ENCODE measurements at regions not wholly inside any gene's neighbourhood (a gene's known extent, or its start where the extent isn't known, plus 50 kb on each side); places are given as distances from the start of the nearest gene placed in this dataset.

DNA sequence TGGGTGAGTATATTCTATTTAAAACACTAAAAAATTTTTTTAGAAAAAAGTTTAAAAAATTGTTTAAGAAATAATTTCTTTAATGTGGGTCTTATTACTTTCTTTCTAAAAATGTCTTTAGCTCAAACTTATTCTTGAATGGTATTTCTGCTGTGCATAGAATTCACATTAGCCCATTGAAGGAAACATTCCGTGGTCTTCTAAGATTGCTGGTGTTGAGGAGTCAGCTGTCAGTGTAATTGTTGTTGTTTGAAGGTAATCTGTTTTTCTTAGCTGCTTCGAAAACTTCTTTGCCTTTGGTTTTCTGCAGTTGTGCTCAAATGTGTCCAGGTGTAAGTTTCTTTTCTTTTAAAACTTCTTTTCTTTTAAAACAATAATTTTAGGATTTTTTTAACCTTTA is 85.4 kb upstream of the KLF12 start:
- TF ChIP-seq RAD21 (IDR thresholded peaks at IDR 0.05; ENCODE audit: low read depth) (no peak), TEAD4 (IDR thresholded peaks at IDR 0.05) (no peak), NFIC (IDR thresholded peaks at IDR 0.05) (no peak), ZBTB7A (IDR thresholded peaks at IDR 0.05; ENCODE audit: low read depth) (no peak)
- TF ChIP-seq, protein P1, sequence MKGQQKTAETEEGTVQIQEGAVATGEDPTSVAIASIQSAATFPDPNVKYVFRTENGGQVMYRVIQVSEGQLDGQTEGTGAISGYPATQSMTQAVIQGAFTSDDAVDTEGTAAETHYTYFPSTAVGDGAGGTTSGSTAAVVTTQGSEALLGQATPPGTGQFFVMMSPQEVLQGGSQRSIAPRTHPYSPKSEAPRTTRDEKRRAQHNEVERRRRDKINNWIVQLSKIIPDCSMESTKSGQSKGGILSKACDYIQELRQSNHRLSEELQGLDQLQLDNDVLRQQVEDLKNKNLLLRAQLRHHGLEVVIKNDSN (IDR thresholded peaks at IDR 0.05) = no peak

DNA sequence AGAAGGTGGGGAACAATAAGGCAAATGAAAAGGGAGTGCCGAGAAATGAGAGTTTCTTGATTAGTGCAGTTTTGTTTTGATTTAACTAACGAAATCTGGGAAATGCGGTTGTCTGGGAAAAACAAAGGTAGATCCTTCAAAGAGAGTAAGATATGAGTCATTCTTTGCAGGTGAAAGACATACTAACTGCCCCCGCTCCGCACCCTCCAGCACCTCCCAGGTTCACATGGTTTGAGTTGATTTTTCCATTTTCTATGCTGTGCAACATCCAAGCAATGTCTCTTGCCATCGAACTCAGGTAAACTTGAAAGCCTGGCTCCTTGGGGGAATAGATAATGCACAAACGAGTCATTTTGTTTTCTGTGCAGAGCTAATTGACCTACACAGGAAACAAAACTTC is 84.1 kb upstream of the KLF12 start:
- TF ChIP-seq TAF1 (IDR thresholded peaks at IDR 0.05; ENCODE audit: low read depth) (no peak), FOXM1 (IDR thresholded peaks at IDR 0.05; ENCODE audit: borderline replicate concordance, low read depth) (no peak), CEBPB (IDR thresholded peaks at IDR 0.05) (no peak)
- TF ChIP-seq, protein P2, sequence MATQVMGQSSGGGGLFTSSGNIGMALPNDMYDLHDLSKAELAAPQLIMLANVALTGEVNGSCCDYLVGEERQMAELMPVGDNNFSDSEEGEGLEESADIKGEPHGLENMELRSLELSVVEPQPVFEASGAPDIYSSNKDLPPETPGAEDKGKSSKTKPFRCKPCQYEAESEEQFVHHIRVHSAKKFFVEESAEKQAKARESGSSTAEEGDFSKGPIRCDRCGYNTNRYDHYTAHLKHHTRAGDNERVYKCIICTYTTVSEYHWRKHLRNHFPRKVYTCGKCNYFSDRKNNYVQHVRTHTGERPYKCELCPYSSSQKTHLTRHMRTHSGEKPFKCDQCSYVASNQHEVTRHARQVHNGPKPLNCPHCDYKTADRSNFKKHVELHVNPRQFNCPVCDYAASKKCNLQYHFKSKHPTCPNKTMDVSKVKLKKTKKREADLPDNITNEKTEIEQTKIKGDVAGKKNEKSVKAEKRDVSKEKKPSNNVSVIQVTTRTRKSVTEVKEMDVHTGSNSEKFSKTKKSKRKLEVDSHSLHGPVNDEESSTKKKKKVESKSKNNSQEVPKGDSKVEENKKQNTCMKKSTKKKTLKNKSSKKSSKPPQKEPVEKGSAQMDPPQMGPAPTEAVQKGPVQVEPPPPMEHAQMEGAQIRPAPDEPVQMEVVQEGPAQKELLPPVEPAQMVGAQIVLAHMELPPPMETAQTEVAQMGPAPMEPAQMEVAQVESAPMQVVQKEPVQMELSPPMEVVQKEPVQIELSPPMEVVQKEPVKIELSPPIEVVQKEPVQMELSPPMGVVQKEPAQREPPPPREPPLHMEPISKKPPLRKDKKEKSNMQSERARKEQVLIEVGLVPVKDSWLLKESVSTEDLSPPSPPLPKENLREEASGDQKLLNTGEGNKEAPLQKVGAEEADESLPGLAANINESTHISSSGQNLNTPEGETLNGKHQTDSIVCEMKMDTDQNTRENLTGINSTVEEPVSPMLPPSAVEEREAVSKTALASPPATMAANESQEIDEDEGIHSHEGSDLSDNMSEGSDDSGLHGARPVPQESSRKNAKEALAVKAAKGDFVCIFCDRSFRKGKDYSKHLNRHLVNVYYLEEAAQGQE (IDR thresholded peaks at IDR 0.05; ENCODE audit: low read depth) = no peak
- TF ChIP-seq, protein P1 (IDR thresholded peaks at IDR 0.05) = no peak

DNA sequence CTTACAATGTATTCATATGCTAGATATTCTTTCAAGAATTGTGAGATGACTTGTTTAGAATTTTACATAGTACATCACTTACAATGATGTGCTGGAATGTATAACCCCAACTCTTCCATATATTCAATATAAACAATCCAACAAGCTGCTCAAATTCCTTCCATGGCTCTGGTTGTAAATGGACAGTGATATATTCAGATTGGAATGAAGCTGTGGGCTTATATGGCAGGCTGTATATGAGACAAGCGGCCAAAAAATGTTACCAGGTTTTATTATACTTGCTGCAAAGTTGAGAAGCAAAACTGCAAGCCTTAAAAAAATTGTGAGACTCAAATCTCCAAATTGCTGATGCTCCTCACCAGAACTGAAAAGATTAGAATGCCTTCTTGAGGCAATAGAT is 83.6 kb upstream of the KLF12 start:
- TF ChIP-seq ZBTB7A (IDR thresholded peaks at IDR 0.05; ENCODE audit: low read depth) = no peak
- TF ChIP-seq EP300 (IDR thresholded peaks at IDR 0.05; ENCODE audit: borderline replicate concordance) = no peak
- TF ChIP-seq, protein P2 (IDR thresholded peaks at IDR 0.05; ENCODE audit: low read depth) = no peak

DNA sequence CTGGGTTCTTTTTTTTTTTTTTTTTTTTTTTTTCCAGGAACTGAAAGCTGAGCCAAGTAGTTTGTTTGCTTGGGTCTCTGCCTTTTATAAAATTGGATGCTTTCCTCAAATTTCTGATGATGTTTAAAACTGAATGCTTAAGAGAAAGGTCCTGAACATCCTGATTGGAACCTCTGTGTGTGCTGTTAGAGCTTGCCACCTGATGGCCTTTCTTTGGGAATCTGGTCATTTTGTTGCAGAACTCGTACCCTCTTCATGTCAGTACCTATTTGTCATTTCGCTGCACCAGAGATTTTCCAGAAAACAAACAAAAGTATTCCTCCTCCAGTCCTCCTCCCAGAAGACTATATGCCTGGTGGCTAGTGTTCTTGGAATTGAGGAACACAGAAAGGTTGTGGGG is 81.2 kb upstream of the KLF12 start:
- TF ChIP-seq TCF12 (IDR thresholded peaks at IDR 0.05; ENCODE audit: low read depth) = no peak
- no peak for TF ChIP-seq RAD21 (IDR thresholded peaks at IDR 0.05; ENCODE audit: low read depth)
- TF ChIP-seq, protein P2 (IDR thresholded peaks at IDR 0.05; ENCODE audit: low read depth) = no peak
- no peak for TF ChIP-seq YY1 (IDR thresholded peaks at IDR 0.05; ENCODE audit: low read depth)
- TF ChIP-seq TAF1 (IDR thresholded peaks at IDR 0.05; ENCODE audit: low read depth) = no peak
- no peak for TF ChIP-seq EP300 (IDR thresholded peaks at IDR 0.05; ENCODE audit: borderline replicate concordance)
- TF ChIP-seq, protein P1 (IDR thresholded peaks at IDR 0.05) = no peak
- TF ChIP-seq, protein P3, sequence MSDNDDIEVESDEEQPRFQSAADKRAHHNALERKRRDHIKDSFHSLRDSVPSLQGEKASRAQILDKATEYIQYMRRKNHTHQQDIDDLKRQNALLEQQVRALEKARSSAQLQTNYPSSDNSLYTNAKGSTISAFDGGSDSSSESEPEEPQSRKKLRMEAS (IDR thresholded peaks at IDR 0.05) = no peak
- no peak for TF ChIP-seq EGR1 (IDR thresholded peaks at IDR 0.05)
- no peak for TF ChIP-seq ZBTB7A (IDR thresholded peaks at IDR 0.05; ENCODE audit: low read depth)

DNA sequence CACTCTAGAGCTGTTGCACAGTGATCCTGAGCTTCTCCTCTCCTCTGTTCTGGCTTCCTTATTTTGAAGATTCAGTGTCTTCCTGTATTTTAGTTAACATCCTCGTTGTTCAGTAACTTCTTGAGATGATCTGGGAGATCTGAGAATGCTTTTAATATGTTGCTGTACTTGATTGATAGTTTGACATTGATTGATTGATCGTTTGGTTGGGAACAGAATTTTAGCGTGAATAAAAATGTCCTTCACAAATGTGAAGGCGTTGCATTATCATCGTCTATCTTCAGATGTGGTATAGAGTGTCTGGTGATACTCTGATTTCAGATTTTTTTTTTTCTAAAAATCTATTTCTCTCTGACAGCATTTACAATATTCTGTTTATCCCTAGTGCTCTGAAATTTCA is 80.1 kb upstream of the KLF12 start:
- TF ChIP-seq YY1 (IDR thresholded peaks at IDR 0.05; ENCODE audit: low read depth) (no peak), CEBPB (IDR thresholded peaks at IDR 0.05) (no peak)

Data from Ishikawa (cell line).